ENCODE measurements at regions not wholly inside any gene's neighbourhood (a gene's known extent, or its start where the extent isn't known, plus 50 kb on each side); places are given as distances from the start of the nearest gene placed in this dataset.

DNA sequence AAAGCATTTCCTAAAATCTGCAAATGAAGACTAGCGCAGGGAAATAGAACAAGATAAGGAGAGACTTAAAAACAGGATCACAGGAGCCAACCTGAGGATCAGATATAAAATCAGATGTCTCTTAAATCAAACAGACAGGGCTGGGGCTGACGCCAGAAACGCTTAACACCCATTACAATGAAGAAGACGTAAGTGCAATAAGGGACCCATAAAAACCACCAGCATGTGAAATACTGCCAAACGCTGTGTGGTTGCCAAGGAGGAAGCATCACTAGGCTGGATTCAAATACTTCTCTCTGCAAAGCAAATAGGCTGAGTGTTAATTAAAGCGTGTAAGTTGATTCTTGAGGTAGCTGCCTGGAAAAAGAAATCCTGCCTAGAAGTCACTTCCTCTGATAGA lies 74.4 kb upstream of the ATP10B start:
- TF ChIP-seq POLR2A (IDR thresholded peaks at IDR 0.05; ENCODE audit: low read depth, low read length) (no peak), TAF1 (IDR thresholded peaks at IDR 0.05; ENCODE audit: low read depth, low read length) (no peak), POLR2AphosphoS5 (IDR thresholded peaks at IDR 0.05; ENCODE audit: low read depth, low read length) (no peak), POU2F2 (IDR thresholded peaks at IDR 0.05; ENCODE audit: low read depth, low read length) (no peak), SPI1 (IDR thresholded peaks at IDR 0.05; ENCODE audit: low read depth, low read length) (no peak)

Measured in GM12891 (cell line).